ENCODE measurements at regions not wholly inside any gene's neighbourhood (a gene's known extent, or its start where the extent isn't known, plus 50 kb on each side); places are given as distances from the start of the nearest gene placed in this dataset.

DNA sequence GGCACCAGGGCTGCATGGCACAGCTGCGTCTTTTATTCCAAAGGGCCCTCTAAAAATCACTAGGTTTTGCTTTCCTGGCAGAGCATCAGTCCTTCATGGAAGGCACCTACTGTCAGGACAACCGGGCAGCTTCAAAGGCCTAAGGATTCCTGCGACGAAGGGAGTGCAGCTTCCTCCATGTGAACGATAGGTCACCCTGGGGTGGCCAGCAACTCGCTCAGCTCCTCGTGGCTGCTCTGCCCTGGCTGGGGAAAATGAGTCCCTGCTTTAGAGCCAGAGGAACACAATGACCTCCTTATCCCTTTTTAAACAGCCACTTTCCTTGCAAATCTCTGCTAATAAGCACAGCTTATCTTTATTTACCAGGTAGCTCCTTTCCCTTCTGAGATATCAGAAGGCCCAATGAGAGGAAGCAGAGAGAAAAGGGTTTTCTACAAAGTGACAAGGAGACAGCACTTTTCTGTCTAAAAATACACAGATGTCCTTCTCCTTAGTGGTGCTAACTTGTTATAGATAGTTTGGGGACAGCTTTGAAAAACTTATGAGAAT lies 71.6 kb upstream of the SMYD2 start:
- DNase-seq: no peak

DNA sequence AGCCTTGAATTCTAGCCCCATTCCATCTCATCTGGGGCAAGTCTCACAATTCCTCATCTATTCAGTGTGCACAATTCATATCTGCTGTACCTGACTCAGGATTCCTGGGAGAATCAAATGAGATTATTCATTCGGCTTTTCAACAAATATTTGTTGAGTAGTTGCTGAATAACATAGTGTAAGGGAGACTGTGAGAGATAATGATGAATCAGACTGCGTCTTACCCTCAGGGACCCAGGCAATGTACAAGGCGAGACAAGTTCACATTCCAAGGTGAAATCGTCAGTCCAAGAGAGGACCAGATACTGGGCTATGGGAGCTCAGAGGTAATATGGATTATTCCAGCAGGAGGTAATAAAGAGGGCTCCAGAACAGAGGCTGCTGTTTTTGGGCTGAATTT lies 67.8 kb upstream of the SMYD2 start:
- DNase-seq: no peak

DNA sequence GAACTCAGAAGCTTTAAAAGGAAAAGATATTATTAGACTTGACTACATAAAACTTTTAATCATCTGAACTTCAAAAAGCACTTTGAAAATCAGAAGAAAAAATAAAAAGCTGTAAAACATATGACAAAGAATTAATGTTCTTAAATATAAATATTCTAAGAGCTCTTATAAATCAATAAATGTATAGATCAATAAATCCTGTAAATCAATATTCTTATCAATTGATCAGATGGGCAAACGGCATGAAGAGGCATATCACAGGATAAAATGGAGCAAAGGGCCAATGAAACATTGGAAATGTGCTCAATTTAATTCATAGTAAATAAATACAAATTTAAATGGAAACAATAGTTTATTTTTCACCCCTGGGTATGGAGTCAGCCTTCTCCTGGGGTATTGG lies 66.1 kb upstream of the SMYD2 start:
- no peak for DNase-seq

DNA sequence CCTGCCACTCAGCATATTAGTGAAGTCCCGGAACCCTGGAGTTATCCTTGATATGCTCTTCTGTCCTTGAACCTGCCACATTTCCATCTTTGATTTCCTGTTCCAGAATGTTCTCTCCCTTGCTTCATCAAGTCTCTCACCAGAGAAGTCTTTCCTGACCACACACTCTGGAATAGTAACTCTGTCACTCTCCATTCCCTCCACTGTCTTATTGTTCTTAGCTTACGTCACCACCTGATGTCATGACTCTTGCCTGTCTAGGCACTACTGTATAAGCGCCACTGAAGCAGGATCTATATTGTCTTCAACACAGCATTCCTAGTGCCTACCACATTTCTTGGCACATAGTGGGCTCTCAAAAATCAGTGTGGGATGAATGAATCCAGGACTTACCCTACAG lies 65.4 kb upstream of the SMYD2 start:
- DNase-seq: peak; percentile 44

DNA sequence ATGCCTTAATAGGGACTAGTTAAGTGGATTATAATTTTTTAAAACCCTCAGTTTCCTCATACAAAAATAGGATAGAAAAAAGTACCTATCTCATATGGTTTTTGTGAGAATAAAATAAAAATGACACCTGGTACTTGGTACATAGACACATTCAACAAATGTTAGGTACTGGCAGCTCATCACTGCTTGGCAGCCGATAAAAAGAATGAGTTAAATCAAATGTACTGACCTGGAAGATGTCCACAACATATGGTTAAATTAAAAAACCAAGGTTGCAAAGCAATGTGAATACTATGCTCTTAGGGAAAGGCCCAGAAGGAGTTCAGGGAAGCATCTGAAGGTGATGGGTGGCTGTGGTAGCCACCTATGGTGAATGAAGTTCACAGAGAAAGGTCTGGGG lies 64.9 kb upstream of the SMYD2 start:
- no peak for DNase-seq

DNA sequence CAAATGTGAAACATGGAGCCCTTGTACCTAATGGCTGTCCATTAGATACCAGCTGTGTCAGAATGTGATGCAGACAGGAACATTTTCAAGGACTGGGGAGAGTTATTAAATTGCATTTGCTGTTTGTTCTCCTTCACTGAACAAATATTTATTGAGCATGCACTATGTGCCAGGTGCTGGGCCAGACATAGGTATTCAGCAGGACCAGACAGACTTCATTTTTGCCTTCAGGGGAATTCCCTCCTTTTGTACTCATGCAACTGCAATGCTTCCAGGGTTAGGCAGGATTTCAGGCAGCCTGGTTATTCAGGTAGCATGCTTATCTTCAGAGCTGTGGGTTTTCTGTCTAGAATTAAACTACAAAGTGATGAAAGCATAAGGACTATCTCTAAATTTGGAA lies 64.2 kb upstream of the SMYD2 start:
- DNase-seq: peak; percentile 94

DNA sequence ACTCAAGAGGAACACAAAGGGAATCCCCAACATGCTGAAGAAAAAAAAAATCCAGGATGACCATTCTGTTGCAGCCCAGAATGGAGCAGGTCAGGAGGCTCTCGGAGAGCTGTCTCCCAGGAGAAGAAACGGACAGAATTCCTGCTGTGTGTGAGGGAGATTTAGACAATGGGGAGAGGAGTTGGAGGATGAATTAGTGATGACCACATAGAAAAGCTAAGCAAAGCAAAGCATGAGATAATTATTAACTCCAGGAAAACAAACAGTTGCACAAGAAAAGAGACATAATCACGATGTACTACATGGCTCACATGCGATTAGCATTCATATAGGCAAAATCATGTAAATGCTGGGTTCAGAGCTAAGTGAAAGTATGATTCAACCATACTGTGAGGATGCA lies 61.1 kb upstream of the SMYD2 start:
- peak; percentile 93 for DNase-seq

DNA sequence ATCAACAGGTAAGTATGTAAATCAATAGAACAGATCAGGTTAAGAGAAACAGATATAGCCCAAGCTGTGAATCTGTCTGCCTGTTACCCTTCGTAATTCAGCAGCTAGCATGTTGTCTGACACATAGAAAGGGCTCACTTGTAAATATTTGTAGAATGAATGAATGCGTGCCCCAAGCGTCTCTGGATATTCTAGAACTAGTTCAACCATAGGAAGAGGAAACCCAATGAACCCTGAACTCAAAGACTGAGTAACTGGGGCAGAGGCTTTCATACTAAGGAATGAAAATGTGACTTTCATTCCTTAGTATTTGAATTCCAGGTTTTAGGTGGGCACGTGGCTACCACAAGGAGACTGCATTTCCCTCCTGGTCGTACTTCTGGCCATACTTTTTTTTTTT lies 60.1 kb upstream of the SMYD2 start:
- DNase-seq: peak; percentile 19

DNA sequence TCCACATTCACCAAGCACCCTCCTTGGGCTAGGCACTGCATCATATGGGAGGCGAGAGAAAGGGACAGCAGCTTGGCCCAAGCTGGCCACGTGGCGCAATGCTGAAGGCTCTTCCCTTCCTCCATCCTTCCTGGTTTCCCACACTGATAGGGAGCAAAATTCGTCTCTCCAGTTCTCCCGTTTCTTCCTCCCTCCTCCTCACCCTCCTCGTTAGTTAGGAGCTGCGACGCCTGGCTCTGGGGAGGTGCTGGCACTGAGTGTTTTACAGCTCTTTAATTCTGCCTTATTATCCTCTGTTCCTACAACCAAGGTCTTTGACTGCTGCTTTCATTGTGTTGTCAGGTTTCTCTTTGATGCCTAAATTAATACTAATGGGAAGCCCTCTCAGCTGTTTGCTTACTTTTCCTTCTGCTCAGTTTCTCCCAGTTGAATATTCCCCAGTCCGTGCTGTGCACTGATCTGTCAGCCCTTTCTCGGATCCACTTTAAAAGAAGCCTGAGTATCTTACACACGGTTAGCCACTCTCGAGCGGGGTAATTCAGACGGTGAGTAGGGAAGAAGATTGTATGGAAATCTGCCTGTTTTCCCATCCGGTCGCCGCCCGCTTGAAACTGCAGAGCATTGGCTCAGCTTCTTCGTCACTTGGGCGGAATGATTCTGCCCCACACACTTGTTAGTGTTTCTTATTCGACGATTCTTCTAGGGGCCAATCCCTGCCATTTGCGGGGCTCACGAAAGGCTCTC lies 56.2 kb upstream of the SMYD2 start:
- peak; percentile 10 for DNase-seq

DNA sequence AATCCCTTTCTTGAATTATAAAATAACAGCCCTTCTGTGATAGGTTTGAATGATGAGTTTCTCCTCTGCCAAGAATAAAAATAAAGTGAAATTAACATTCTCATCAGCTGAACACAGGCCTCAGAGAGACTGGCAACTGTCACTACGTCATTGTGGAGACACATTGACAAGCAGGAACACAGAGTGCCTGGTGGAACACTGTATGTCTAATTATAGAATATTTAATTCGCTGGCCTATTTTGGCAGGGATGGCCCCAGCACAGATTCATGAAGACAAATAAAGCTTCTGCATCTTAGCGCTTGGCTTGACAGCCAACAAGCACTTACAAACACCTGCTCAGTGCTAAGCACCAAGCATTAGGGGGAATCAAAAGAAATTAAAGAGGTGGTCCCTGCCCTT lies 52.0 kb upstream of the SMYD2 start:
- peak; percentile 42 for DNase-seq

DNA sequence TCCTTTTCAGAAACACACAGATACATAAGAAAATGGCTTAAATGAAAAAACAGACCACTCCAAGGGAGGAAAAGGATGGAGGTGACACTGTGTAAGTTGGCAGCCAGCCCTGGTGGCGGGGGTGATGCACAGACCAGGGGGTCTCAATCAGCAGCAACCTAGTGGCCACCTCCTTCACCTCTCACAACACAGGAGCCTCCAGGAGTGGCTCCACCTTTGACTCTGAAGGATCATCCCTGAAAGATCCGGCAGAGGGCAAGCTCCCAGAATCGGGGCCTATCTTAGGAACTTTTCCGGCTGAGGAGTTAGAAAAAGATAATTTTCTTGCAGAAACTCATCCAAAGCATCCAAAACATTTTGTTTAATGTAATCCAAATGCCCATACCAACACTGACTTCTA lies 51.2 kb upstream of the SMYD2 start:
- no peak for DNase-seq

Data from NCI-H69 (cell line).